ENCODE measurements at regions not wholly inside any gene's neighbourhood (a gene's known extent, or its start where the extent isn't known, plus 50 kb on each side); places are given as distances from the start of the nearest gene placed in this dataset.

- no peak for TF ChIP-seq POLR2A (IDR thresholded peaks at IDR 0.05)
- no peak for TF ChIP-seq CTCF (IDR thresholded peaks at IDR 0.05)
- no peak for TF ChIP-seq EP300 (IDR thresholded peaks at IDR 0.05)
Measured at GRCh38 chr2:41836948-41837347, 210.9 kb upstream of the PKDCC start.
